HepG2 (cell line): ENCODE measurements at regions not wholly inside any gene's neighbourhood (a gene's known extent, or its start where the extent isn't known, plus 50 kb on each side); places are given as distances from the start of the nearest gene placed in this dataset.

Experiments used
- ATAC-seq: fragments of 200-7000 bp; cut with Tn5 transposase; 3 replicates; pipeline ENCODE4 v1.9.1; 2020; ENCODE audit warnings: mild to moderate bottlenecking, moderate library complexity
- BruUV-seq: library from RNA; stranded (reverse); fragments of 400-500 nt; replicated peaks from 2 replicates; lab custom pipeline; 2021; lab: Mats Ljungman, UMichigan
- CTCF ChIA-PET: fragments of 300-600 bp; formaldehyde crosslinking; extraction: SDS; loops from one replicate; lab custom pipeline; 2021; ENCODE audit warnings: low total read pairs, inconsistent platforms, low intra/inter-chr PET ratio; lab: Yijun Ruan, JAX
- POLR2A ChIA-PET: fragments of 350-600 bp; sonication (Branson Sonifier 250); formaldehyde crosslinking; loops from one replicate; lab custom pipeline; 2020; ENCODE audit warnings: antibody characterized with exemption, inconsistent platforms; lab: Yijun Ruan, JAX
- DNase-seq: peaks from one replicate; pipeline ENCODE4 v3.0.0-alpha.2; 2015; ENCODE audit warnings: low spot score
- FAIRE-seq: peaks from 3 replicates; lab custom pipeline; 2011; peaks lifted over from hg19 to GRCh38; lab: Jason Lieb, UNC
- H2AFZ ChIP-seq: one replicate; pipeline ENCODE4 v1.6.1; 2011; ENCODE audit warnings: low read length, inconsistent platforms
- H3K27ac ChIP-seq: fragments of 300-600 bp; 3 replicates; pipeline ENCODE4 v1.8.0; 2011; ENCODE audit warnings: mixed run types, mild to moderate bottlenecking, mixed read lengths, low read length, inconsistent platforms; ENCODE audit not compliant: insufficient read depth; ENCODE audit errors: extremely low read length
- H3K27me3 ChIP-seq, 2 experiments: fragments of 200-600 bp in 1 of 2; 2 replicates in 1 of 2; 3 replicates in 1 of 2; pipeline versions ENCODE4 v1.6.0 to v1.8.0; 2011; ENCODE audit warnings: low read length in 2 of 2, mild to moderate bottlenecking in 2 of 2, moderate library complexity in 2 of 2, inconsistent platforms in 1 of 2; ENCODE audit not compliant: insufficient read depth in 2 of 2, control insufficient read depth in 1 of 2
- H3K36me3 ChIP-seq, 2 experiments: fragments of 200-600 bp in 1 of 2; replicated peaks in 1 of 2; 2 replicates in 1 of 2; 3 replicates in 1 of 2; pipeline versions ENCODE4 v1.5.1 to v1.8.0; 2011; ENCODE audit warnings: low read length in 2 of 2, inconsistent platforms in 1 of 2; ENCODE audit not compliant: insufficient read depth in 2 of 2, control insufficient read depth in 1 of 2
- H3K4me1 ChIP-seq: 2 replicates; pipeline ENCODE4 v1.5.1; 2012; ENCODE audit warnings: low read length, inconsistent platforms; ENCODE audit not compliant: insufficient read depth
- H3K4me2 ChIP-seq: 2 replicates; pipeline ENCODE4 v1.6.0; 2011; ENCODE audit warnings: low read depth, low read length, inconsistent platforms
- H3K4me3 ChIP-seq, 3 experiments: fragments of 200-600 bp in 1 of 3; sonication (generic), shearing (Covaris generic) in 1 of 3; replicated peaks in 1 of 3; 2 replicates each; pipeline ENCODE4 v1.5.1; 2011 to 2016; ENCODE audit warnings: low read length in 3 of 3, inconsistent platforms in 2 of 3, low read depth in 2 of 3, mild to moderate bottlenecking in 2 of 3, control low read depth in 1 of 3, mixed read lengths in 1 of 3; ENCODE audit not compliant: insufficient read depth in 1 of 3
- H3K79me2 ChIP-seq: one replicate; pipeline ENCODE4 v1.6.1; 2011; ENCODE audit warnings: low read length, inconsistent platforms; ENCODE audit not compliant: insufficient read depth
- H3K9ac ChIP-seq: 2 replicates; pipeline ENCODE4 v1.6.0; 2011; ENCODE audit warnings: mild to moderate bottlenecking, low read depth, low read length, inconsistent platforms; ENCODE audit not compliant: insufficient read depth
- H3K9me3 ChIP-seq: 2 replicates; pipeline ENCODE4 v1.5.1; 2012; ENCODE audit warnings: mild to moderate bottlenecking, low read length
- H4K20me1 ChIP-seq: 2 replicates; pipeline ENCODE4 v1.6.0; 2011; ENCODE audit warnings: inconsistent platforms, mild to moderate bottlenecking, low read length, moderate library complexity; ENCODE audit not compliant: insufficient read depth
- EED ChIP-seq: sonication (generic); formaldehyde crosslinking; IDR thresholded peaks from 2 replicates; pipeline ENCODE4 v1.5.0; 2020; ENCODE audit warnings: mild to moderate bottlenecking, missing genetic modification reagents
- ELF4 ChIP-seq: sonication (generic); formaldehyde crosslinking; IDR thresholded peaks from 2 replicates; pipeline ENCODE4 v1.5.0; 2020; ENCODE audit warnings: missing genetic modification reagents, mild to moderate bottlenecking, moderate library complexity, borderline replicate concordance
- FOXO1 ChIP-seq: sonication (generic); formaldehyde crosslinking; IDR thresholded peaks from 2 replicates; pipeline ENCODE4 v1.4.0; 2020; ENCODE audit warnings: missing genetic modification reagents
- GZF1 ChIP-seq: sonication (generic); formaldehyde crosslinking; IDR thresholded peaks from 2 replicates; pipeline ENCODE4 v1.5.1; 2020; ENCODE audit warnings: mild to moderate bottlenecking, missing genetic modification reagents
- KDM3A ChIP-seq: IDR thresholded peaks from 2 replicates; pipeline ENCODE4 v1.6.1; 2018; ENCODE audit warnings: low read depth, missing compliant biosample characterization
- PCBP1 ChIP-seq: fragments of 200-400 bp; formaldehyde crosslinking; IDR thresholded peaks from 2 replicates; pipeline ENCODE4 v1.6.1; 2017; ENCODE audit warnings: mild to moderate bottlenecking, low read depth, low read length, borderline replicate concordance
- REXO4 ChIP-seq: sonication (generic); formaldehyde crosslinking; IDR thresholded peaks from 2 replicates; pipeline ENCODE4 v1.8.0; 2022; ENCODE audit warnings: missing genetic modification reagents, mild to moderate bottlenecking, borderline replicate concordance
- SMARCC2 ChIP-seq: fragments of 450-650 bp; IDR thresholded peaks from 2 replicates; pipeline ENCODE4 v1.6.1; 2017; ENCODE audit warnings: antibody characterized with exemption, mild to moderate bottlenecking
- ZNF430 ChIP-seq: sonication (generic); formaldehyde crosslinking; IDR thresholded peaks from 2 replicates; pipeline ENCODE4 v1.9.0; 2021; ENCODE audit warnings: mild to moderate bottlenecking, missing genetic modification reagents
- ZNF577 ChIP-seq: sonication (generic); formaldehyde crosslinking; IDR thresholded peaks from 2 replicates; pipeline ENCODE4 v1.4.0; 2020; ENCODE audit warnings: mild to moderate bottlenecking, low read depth, missing genetic modification reagents, borderline replicate concordance
- ZNF660 ChIP-seq: sonication (generic); formaldehyde crosslinking; IDR thresholded peaks from 2 replicates; pipeline ENCODE4 v1.5.1; 2020; ENCODE audit warnings: mild to moderate bottlenecking, low read depth, missing genetic modification reagents, borderline replicate concordance
- WGBS: methylation state at CpG from one replicate; pipeline ENCODE4 v1.1.6; 2017; ENCODE audit warnings: low lambda C conversion rate; 5-methylcytosine and 5-hydroxymethylcytosine counted together
- in situ Hi-C: cut with HindIII; loops from 2 replicates; pipeline ENCODE4 v1.10.0; 2017; ENCODE audit warnings: low pct_unique_long_range_greater_than_20kb; ENCODE audit not compliant: extremely low pct_ligation_motif_present
- intact Hi-C: fragments of 100-400 bp; cut with micrococcal nuclease; formaldehyde crosslinking; loops from one replicate; pipeline ENCODE4 v1.10.0; 2022; ENCODE audit not compliant: unreplicated experiment
- TF ChIP-seq, protein P1 (sequence below): sonication (generic); formaldehyde crosslinking; conservative IDR thresholded peaks from 2 replicates; pipeline ENCODE4 v1.5.0; 2020; ENCODE audit warnings: missing genetic modification reagents
- TF ChIP-seq, protein P2 (sequence below): sonication (generic); formaldehyde crosslinking; IDR thresholded peaks from 2 replicates; pipeline ENCODE4 v1.4.0; 2020; ENCODE audit warnings: missing genetic modification reagents
- TF ChIP-seq, protein P3 (sequence below): IDR thresholded peaks from 2 replicates; pipeline ENCODE4 v1.4.0; 2020; ENCODE audit warnings: mild to moderate bottlenecking, missing genetic modification reagents

GRCh38 chr16:35146723-35147458 is 1687.5 kb downstream of the TP53TG3F start (continued):
- TF ChIP-seq, protein P1, sequence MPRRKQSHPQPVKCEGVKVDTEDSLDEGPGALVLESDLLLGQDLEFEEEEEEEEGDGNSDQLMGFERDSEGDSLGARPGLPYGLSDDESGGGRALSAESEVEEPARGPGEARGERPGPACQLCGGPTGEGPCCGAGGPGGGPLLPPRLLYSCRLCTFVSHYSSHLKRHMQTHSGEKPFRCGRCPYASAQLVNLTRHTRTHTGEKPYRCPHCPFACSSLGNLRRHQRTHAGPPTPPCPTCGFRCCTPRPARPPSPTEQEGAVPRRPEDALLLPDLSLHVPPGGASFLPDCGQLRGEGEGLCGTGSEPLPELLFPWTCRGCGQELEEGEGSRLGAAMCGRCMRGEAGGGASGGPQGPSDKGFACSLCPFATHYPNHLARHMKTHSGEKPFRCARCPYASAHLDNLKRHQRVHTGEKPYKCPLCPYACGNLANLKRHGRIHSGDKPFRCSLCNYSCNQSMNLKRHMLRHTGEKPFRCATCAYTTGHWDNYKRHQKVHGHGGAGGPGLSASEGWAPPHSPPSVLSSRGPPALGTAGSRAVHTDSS (CRISPR knock-in tag): no peak
- no peak for TF ChIP-seq ZNF660
- TF ChIP-seq ZNF430 (CRISPR knock-in tag): no peak
- no peak for TF ChIP-seq GZF1 (CRISPR knock-in tag)

GRCh38 chr16:35147556-35148504 is 1688.4 kb downstream of the TP53TG3F start:
- TF ChIP-seq REXO4 (CRISPR knock-in tag) (no peak), EED (CRISPR knock-in tag) (no peak), KDM3A (CRISPR knock-in tag) (no peak), PCBP1 (no peak), ZNF577 (CRISPR knock-in tag) (no peak), ELF4 (no peak), FOXO1 (no peak), SMARCC2 (no peak)
- TF ChIP-seq, protein P2, sequence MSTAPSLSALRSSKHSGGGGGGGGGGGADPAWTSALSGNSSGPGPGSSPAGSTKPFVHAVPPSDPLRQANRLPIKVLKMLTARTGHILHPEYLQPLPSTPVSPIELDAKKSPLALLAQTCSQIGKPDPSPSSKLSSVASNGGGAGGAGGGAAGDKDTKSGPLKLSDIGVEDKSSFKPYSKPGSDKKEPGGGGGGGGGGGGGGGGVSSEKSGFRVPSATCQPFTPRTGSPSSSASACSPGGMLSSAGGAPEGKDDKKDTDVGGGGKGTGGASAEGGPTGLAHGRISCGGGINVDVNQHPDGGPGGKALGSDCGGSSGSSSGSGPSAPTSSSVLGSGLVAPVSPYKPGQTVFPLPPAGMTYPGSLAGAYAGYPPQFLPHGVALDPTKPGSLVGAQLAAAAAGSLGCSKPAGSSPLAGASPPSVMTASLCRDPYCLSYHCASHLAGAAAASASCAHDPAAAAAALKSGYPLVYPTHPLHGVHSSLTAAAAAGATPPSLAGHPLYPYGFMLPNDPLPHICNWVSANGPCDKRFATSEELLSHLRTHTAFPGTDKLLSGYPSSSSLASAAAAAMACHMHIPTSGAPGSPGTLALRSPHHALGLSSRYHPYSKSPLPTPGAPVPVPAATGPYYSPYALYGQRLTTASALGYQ (CRISPR knock-in tag): no peak
- TF ChIP-seq, protein P3, sequence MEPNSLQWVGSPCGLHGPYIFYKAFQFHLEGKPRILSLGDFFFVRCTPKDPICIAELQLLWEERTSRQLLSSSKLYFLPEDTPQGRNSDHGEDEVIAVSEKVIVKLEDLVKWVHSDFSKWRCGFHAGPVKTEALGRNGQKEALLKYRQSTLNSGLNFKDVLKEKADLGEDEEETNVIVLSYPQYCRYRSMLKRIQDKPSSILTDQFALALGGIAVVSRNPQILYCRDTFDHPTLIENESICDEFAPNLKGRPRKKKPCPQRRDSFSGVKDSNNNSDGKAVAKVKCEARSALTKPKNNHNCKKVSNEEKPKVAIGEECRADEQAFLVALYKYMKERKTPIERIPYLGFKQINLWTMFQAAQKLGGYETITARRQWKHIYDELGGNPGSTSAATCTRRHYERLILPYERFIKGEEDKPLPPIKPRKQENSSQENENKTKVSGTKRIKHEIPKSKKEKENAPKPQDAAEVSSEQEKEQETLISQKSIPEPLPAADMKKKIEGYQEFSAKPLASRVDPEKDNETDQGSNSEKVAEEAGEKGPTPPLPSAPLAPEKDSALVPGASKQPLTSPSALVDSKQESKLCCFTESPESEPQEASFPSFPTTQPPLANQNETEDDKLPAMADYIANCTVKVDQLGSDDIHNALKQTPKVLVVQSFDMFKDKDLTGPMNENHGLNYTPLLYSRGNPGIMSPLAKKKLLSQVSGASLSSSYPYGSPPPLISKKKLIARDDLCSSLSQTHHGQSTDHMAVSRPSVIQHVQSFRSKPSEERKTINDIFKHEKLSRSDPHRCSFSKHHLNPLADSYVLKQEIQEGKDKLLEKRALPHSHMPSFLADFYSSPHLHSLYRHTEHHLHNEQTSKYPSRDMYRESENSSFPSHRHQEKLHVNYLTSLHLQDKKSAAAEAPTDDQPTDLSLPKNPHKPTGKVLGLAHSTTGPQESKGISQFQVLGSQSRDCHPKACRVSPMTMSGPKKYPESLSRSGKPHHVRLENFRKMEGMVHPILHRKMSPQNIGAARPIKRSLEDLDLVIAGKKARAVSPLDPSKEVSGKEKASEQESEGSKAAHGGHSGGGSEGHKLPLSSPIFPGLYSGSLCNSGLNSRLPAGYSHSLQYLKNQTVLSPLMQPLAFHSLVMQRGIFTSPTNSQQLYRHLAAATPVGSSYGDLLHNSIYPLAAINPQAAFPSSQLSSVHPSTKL (CRISPR knock-in tag): no peak
- Histone ChIP-seq H3K36me3 (no peaks in the 10 kb centered on the region), H3K9me3 (peaks cover 98% of the 10 kb centered on the region), H3K4me1 (no peaks in the 10 kb centered on the region), H2AFZ (no peak overlapping the region), H3K79me2 (no peaks in the 10 kb centered on the region), H3K4me3 (no peak overlapping the region), H3K9ac (no peak overlapping the region), H3K27ac (no peak overlapping the region), H4K20me1 (no peaks in the 10 kb centered on the region), H3K4me2 (no peak overlapping the region), H3K27me3 (no peaks in the 10 kb centered on the region)
- POLR2A ChIA-PET: no interaction called here
- ATAC-seq (no peak), FAIRE-seq (no peak), DNase-seq (no peak)
- no TSS peak for BruUV-seq
- in situ Hi-C loops (no loop called here), intact Hi-C loops (no loop called here)
- CTCF ChIA-PET: no interaction called here
- 4% methylated on average over 5 of the region's 10 CpGs for WGBS
